NCI-H345 treated with DMSO at 0.1 percent for 48 hours (cell line): ENCODE measurements at regions not wholly inside any gene's neighbourhood (a gene's known extent, or its start where the extent isn't known, plus 50 kb on each side); places are given as distances from the start of the nearest gene placed in this dataset.

Experiments
- DNase-seq: peaks from one replicate; lab custom pipeline; 2025; ENCODE audit not compliant: unreplicated experiment; lab: John Stamatoyannopoulos, UW

DNA sequence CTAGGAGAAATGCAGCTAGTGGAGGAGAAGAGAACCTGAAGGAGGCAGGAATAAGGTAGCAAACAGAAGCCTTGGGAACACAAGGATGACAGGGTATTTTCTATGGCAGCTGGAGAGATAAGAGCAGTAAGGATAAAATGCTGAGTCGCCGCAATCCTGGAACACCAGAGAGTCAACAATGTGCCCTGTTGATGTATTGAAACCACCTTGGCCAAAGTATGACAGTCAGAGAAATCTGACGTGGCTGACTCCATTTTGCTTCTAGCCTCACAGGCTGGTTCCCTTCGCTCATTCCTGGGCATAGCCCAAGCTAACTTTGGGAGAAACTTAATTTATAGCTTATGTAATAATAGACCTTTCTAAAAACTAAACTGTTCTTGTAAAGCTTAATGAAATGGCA is 56.6 kb upstream of the C4orf54 start:
- DNase-seq = no peak

GRCh38 chr4:99712530-99712929 is 54.9 kb upstream of the C4orf54 start:
- no peak for DNase-seq

DNA sequence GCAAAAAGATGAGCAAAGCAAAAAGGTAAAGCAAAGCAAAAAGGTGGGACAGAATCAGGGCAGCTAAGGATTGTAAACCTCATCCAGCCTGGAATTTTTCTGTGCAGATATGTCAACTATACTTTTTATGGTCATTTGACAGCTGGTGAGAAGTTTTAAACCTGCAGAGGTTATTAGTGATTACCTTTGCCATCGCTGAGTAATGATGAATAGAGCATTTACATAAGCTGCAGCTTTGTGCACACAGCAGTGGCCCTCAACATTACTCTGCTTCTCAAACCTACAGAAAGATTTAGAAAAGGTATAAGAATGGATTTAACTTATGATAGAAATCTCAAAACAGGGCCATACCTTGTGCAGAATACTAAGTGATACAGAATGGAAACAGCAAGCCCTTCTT is 54.5 kb upstream of the C4orf54 start:
- no peak for DNase-seq

DNA sequence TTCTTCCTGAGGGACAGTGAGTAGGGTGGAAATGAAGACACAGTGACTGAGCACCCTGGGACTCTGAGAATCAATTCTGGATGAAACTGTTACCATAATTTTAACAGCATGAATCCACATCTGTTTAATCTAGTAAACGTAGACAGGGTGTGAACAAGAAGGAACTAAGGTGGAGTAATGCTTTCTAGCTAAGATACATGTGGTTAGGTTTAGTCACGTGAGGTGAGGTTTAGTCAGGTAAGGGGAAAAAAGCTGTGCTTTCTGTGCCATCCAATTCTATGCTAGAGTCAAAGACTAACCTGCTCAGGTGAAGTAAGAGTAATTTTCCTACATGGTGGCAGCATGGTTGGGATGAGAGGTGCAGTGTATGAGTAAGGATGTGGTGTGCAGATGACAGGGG is 54.0 kb upstream of the C4orf54 start:
- no peak for DNase-seq

DNA sequence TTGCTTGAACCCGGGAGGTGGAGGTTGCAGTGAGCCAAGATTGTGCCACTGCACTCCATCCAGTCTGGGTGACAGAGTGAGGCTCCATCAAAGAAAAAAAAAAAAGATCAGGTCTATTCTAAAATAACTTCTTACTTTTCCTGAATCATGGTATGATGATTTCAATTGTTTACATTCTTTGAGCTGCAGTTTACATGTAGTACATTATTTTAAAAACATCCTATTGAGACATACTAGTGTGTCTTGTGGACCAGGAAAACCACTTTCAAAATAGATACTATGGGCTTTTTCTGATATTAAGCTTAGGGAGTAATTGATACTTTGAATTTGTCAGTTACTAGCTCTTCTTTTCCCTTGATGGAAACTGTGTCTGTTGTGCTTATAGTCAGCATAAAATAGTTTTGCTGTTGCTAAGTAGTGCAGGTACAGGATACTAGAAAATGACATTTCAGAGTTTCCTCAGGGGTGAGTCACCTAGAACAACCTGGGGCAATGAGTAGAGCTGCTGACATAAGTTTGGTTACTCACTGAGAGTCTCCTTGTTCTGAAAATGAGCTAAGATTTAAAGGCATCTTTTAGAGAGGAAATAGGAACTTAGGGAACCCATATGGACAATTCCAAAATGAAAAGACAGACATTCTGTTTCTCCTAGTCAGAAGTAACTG is 53.2 kb upstream of the C4orf54 start:
- DNase-seq = no peak

DNA sequence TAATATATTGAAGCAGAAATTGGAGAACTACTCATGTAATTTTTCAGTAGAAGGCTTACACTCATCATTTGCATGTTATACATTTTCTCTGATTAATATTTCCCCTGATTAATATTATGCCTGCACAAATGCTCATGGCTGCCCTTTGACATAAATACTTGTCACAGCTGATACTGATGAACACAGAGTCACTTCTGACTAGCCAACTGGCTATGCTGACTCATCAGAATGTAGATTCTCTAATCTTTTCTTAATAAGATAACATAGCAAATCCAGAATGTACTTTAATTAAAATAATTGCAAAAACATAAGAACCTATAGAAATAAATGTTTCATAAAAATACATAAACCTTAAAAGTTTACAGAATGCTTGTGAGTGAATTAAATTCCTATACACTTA is 52.4 kb upstream of the C4orf54 start:
- DNase-seq = no peak

DNA sequence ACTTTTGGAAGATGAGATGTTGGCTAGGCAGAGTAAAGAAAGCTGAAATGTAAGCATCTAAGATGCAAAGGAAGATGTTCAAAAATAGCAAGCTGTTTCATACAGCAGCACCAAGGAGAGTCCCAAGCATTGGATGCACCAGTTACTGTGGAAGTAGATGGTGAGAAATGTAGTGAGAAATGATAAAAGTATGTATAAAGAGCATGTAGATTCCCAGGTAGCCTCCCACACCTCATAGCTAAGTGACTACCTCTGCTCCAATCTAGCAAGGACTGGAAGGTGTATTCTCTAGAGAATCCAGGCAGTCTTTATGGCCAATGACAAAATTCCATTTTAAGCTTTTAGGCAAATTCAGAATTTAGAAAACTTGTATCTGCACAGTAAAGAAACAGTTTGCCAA is 50.9 kb upstream of the C4orf54 start:
- no peak for DNase-seq
